K562 (cell line): ENCODE measurements at regions not wholly inside any gene's neighbourhood (a gene's known extent, or its start where the extent isn't known, plus 50 kb on each side); places are given as distances from the start of the nearest gene placed in this dataset.

Experiments
- FOXA1 ChIP-seq: fragments of 450-650 bp; IDR thresholded peaks from 2 replicates; pipeline ENCODE4 v1.6.1; 2016; ENCODE audit warnings: mild to moderate bottlenecking, borderline replicate concordance
- HNRNPUL1 ChIP-seq: fragments of 200-400 bp; formaldehyde crosslinking; IDR thresholded peaks from 2 replicates; pipeline ENCODE4 v1.6.1; 2017; ENCODE audit warnings: low read length
- NFE2L1 ChIP-seq: fragments of 450-650 bp; IDR thresholded peaks from 2 replicates; pipeline ENCODE4 v1.6.1; 2016; ENCODE audit warnings: missing genetic modification characterization, low read depth, mild to moderate bottlenecking, missing compliant biosample characterization, moderate library complexity, borderline replicate concordance
- POLR2AphosphoS5 ChIP-seq: IDR thresholded peaks from 2 replicates; pipeline ENCODE4 v1.6.1; 2011; ENCODE audit warnings: mild to moderate bottlenecking, low read depth, low read length, moderate library complexity; ENCODE audit not compliant: control insufficient read depth, insufficient read depth
- SIN3A ChIP-seq, 2 experiments: fragments of 150-350 bp in 1 of 2; IDR thresholded peaks; 2 replicates each; pipeline ENCODE4 v1.6.1; 2011 to 2016; ENCODE audit warnings: borderline replicate concordance in 2 of 2, low read depth in 2 of 2, low read length in 2 of 2, mild to moderate bottlenecking in 2 of 2, moderate library complexity in 2 of 2; ENCODE audit not compliant: control insufficient read depth in 1 of 2
- TCF7 ChIP-seq: sonication (generic); IDR thresholded peaks from 2 replicates; pipeline ENCODE4 v1.6.1; 2016; ENCODE audit warnings: antibody characterized with exemption, borderline replicate concordance
- TF ChIP-seq, protein P1 (sequence below): fragments of 250-450 bp; sonication (Bioruptor Pico); IDR thresholded peaks from 2 replicates; pipeline ENCODE4 v1.4.0; 2020

- TF ChIP-seq SIN3A (IDR thresholded peaks at IDR 0.05; ENCODE audit: borderline replicate concordance in 2 of 2, control insufficient read depth in 1 of 2, low read depth in 2 of 2, low read length in 2 of 2) (no peak), TCF7 (no peak), POLR2AphosphoS5 (no peak), FOXA1 (no peak), HNRNPUL1 (no peak), NFE2L1 (tag) (no peak)
- TF ChIP-seq, protein P1, sequence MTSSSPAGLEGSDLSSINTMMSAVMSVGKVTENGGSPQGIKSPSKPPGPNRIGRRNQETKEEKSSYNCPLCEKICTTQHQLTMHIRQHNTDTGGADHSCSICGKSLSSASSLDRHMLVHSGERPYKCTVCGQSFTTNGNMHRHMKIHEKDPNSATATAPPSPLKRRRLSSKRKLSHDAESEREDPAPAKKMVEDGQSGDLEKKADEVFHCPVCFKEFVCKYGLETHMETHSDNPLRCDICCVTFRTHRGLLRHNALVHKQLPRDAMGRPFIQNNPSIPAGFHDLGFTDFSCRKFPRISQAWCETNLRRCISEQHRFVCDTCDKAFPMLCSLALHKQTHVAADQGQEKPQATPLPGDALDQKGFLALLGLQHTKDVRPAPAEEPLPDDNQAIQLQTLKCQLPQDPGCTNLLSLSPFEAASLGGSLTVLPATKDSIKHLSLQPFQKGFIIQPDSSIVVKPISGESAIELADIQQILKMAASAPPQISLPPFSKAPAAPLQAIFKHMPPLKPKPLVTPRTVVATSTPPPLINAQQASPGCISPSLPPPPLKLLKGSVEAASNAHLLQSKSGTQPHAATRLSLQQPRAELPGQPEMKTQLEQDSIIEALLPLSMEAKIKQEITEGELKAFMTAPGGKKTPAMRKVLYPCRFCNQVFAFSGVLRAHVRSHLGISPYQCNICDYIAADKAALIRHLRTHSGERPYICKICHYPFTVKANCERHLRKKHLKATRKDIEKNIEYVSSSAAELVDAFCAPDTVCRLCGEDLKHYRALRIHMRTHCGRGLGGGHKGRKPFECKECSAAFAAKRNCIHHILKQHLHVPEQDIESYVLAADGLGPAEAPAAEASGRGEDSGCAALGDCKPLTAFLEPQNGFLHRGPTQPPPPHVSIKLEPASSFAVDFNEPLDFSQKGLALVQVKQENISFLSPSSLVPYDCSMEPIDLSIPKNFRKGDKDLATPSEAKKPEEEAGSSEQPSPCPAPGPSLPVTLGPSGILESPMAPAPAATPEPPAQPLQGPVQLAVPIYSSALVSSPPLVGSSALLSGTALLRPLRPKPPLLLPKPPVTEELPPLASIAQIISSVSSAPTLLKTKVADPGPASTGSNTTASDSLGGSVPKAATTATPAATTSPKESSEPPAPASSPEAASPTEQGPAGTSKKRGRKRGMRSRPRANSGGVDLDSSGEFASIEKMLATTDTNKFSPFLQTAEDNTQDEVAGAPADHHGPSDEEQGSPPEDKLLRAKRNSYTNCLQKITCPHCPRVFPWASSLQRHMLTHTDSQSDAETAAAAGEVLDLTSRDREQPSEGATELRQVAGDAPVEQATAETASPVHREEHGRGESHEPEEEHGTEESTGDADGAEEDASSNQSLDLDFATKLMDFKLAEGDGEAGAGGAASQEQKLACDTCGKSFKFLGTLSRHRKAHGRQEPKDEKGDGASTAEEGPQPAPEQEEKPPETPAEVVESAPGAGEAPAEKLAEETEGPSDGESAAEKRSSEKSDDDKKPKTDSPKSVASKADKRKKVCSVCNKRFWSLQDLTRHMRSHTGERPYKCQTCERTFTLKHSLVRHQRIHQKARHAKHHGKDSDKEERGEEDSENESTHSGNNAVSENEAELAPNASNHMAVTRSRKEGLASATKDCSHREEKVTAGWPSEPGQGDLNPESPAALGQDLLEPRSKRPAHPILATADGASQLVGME (CRISPR knock-in tag): no peak
Observed at GRCh38 chr2:145592361-145592760, 1072.4 kb upstream of the ZEB2 start.
